GM13976 (cell line): ENCODE measurements at regions not wholly inside any gene's neighbourhood (a gene's known extent, or its start where the extent isn't known, plus 50 kb on each side); places are given as distances from the start of the nearest gene placed in this dataset.

ENCODE experiments used
- DNase-seq: peaks from one replicate; pipeline ENCODE4 v3.0.0; 2012; ENCODE audit warnings: low spot score
- in situ Hi-C: fragments of 300-500 bp; cut with MboI; formaldehyde crosslinking; loops from one replicate; pipeline ENCODE4 v1.12.0; 2022; ENCODE audit warnings: low sequenced_read_pairs, mixed read lengths, inconsistent platforms; ENCODE audit not compliant: unreplicated experiment
- TF ChIP-seq, protein P1 (sequence below): IDR thresholded peaks from 2 replicates; pipeline ENCODE4 v1.5.1; 2012; ENCODE audit warnings: borderline replicate concordance, mild to moderate bottlenecking; ENCODE audit not compliant: insufficient read depth; ENCODE audit errors: extremely low read depth, missing control alignments, control extremely low read depth

DNA sequence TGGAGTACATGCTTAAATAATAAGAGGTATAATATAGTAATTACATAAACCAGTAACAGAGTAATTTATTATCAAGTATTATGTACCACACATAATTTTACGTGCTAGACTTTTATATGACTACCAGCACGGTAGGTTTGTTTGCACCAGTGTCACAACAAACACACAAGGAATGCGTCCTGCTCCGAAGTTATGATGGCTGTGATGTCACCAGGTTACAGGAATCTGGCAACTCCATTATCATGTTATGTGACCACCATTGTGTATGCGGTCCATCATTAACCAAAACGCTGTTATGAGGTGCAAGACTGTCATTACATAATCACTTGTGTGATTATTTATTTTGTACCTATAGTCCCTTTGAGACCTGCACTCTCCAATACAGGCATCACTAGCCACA, 235.2 kb upstream of the PMEPA1 start:
- in situ Hi-C loops, result no loop called here
- DNase-seq, result no peak
- TF ChIP-seq, protein P1, sequence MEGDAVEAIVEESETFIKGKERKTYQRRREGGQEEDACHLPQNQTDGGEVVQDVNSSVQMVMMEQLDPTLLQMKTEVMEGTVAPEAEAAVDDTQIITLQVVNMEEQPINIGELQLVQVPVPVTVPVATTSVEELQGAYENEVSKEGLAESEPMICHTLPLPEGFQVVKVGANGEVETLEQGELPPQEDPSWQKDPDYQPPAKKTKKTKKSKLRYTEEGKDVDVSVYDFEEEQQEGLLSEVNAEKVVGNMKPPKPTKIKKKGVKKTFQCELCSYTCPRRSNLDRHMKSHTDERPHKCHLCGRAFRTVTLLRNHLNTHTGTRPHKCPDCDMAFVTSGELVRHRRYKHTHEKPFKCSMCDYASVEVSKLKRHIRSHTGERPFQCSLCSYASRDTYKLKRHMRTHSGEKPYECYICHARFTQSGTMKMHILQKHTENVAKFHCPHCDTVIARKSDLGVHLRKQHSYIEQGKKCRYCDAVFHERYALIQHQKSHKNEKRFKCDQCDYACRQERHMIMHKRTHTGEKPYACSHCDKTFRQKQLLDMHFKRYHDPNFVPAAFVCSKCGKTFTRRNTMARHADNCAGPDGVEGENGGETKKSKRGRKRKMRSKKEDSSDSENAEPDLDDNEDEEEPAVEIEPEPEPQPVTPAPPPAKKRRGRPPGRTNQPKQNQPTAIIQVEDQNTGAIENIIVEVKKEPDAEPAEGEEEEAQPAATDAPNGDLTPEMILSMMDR, result no peak

DNA sequence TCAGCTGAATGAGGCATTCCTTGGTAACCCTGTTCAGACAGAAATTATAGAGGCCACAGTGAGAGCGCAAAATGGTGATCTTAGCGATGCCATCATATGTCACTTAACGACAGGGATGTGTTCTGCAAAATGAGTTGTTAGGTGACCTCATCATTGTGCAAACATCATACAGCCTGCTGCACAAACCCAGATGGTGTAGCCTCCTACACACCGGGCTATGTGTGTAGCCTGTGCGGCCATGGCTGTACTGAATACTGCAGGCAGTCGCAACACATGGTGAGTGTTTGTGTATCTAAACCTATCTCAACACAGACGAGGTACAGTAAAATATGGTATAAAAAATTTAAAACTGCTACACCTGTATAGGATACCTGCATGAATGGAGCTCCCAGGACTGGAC, 234.1 kb upstream of the PMEPA1 start:
- DNase-seq, result no peak
- TF ChIP-seq, protein P1, result no peak
- in situ Hi-C loops, result no loop called here

DNA sequence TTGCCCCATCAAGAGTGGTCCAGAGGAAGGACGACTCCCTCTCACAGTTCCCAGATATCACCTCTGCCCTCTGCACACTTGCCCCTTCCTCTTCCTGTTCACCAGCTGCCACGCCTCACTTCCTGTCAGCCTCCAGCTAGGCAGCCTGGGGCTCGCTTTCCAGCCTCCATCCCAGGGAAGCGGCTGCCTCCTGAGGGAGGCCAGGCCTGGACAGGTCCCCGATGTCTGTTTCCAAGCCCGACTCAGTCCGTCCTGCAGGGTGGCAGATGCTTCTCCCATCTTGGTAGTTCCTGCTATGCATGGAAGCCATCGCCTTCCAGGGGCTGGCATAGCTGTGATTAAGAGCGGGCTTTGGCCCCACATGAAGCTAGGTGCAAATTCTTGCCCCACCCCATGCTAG, 233.5 kb upstream of the PMEPA1 start:
- no peak for DNase-seq
- TF ChIP-seq, protein P1, result no peak
- in situ Hi-C loops, result no loop called here

DNA sequence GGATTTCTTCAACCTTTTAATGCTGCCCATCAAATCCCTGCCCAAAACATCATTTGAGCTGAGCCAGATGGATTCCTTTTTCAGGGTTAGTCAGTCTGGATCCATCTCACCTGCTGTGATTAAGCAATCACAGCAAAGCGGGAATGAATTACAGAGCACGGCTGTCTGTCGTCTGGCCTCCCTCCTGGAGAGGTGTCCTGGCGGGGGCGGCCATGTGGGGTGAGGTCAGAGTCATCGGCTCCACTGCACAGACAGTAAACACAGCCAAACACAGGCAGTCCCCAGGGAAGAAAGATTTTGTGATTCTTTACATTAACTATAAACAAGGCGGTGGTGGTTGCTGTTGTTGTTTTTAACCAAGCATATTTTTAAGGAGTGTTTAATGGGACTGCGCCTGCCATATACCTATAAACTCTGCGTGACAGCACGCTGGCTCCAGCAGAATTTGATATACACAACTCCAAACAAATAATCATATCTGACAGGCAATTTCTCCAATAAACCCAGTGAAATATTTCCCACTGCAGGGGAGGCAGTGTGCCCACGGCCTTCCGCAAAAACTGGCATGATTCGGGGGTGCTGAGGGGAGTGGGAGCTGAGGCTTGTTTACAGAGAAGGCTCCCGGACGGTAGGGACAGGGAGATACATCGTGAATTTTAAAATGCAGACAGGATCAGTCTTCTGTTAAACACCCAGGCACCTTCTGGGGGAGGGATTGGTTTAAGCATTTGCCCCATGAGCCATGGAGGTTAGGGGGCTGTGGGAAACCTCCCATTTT, 232.0 kb upstream of the PMEPA1 start:
- DNase-seq, result no peak
- in situ Hi-C loops, result no loop called here
- TF ChIP-seq, protein P1, result no peak

DNA sequence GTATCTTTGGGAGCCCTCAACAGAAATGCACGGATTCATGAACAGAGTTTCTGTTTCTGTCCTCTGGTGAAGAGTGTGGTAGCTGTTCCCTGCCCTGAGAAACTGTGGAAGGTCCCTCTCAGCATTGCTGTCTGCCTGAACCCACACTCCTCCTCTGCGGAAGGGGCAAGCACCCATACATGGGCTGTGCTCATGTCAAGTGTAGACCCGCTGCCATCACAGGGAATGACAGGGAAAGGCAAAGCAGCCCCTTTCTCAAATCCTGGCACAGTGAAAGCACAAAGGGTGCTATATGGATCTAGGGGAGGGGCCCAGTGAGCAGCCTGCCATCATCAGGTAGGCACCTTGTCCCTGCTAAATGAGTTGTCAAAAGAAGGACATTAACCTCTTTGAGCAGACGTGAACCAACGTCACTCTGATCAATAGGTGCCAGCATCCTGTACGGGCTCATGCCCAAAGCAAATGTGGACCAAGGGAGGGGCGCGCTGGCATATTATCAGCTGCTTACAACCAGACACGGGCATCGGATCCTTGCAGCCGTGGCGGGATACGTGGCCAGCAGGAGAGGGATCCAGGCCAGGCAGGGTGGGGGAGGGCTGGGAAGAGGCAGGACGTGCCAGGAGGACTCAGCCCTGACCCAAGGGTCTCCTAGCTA, 231.2 kb upstream of the PMEPA1 start:
- in situ Hi-C loops, result no loop called here
- DNase-seq, result no peak
- TF ChIP-seq, protein P1, result no peak

DNA sequence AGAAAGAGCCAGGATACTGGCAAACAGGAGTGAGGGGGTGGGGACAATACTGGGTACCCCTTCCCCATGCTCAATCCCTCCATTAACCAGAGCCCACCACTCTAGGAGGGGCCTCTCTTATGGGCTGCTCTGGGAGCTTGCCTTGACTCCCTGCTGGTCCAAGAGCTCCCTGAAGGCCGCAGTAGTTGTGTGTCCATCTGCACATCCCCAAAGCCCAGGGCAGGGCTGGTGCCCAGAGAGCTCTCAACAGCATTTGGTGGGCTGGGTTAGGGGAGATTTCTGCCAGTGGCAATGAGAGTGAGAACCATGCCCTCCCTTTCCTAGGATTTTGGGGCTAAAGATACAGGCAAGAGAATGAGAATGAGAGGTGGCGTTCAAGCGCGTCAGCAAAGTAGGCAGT, 230.6 kb upstream of the PMEPA1 start:
- in situ Hi-C loops, result no loop called here
- DNase-seq, result no peak
- TF ChIP-seq, protein P1, result no peak

DNA sequence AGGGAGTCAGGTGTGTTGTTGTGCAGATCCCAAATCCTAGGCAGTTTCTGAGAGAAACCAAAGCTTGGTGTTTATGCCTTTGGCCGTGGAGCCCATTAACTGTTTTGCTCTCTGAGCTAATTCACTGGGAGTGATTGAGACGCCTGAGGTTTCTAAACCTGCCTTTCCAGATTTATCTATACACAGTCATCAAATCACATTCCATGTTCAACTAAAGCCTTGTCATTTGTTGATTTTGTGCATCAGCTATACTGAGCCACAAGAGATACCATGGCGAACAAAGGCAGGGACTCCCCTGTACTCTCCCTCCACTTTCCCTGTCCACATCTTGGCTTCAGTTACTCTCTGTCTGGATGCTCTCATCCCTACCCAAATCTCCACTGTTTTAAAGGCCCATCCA, 229.7 kb upstream of the PMEPA1 start:
- in situ Hi-C loops, result no loop called here
- DNase-seq, result no peak
- TF ChIP-seq, protein P1, result no peak
